HCT116 (cell line): ENCODE measurements at regions not wholly inside any gene's neighbourhood (a gene's known extent, or its start where the extent isn't known, plus 50 kb on each side); places are given as distances from the start of the nearest gene placed in this dataset.

ENCODE experiments used
- ATAC-seq: fragments of 200-7000 bp; cut with Tn5 transposase; 2 replicates; pipeline ENCODE4 v1.9.1; 2020; ENCODE audit warnings: mild to moderate bottlenecking, moderate library complexity
- BruUV-seq: library from RNA; stranded (reverse); fragments of 400-500 nt; replicated peaks from 2 replicates; lab custom pipeline; 2021; lab: Mats Ljungman, UMichigan
- CTCF ChIA-PET: fragments of 300-600 bp; sonication (Branson Sonifier 250); formaldehyde crosslinking; loops from one replicate; lab custom pipeline; 2021; ENCODE audit warnings: antibody characterized with exemption; lab: Charles Lee
- POLR2A ChIA-PET: fragments of 300-600, 350-600 bp; sonication (Branson Sonifier 250); formaldehyde crosslinking; loops from one replicate; lab custom pipeline; 2021; ENCODE audit warnings: antibody characterized with exemption; lab: Charles Lee
- RAD21 ChIA-PET, 2 experiments: fragments of 300-600 bp; sonication (Branson Sonifier 250); formaldehyde crosslinking; loops; one replicate each; lab custom pipeline; 2023; ENCODE audit warnings: low total read pairs in 2 of 2; ENCODE audit not compliant: uncharacterized antibody in 2 of 2, unreplicated experiment in 2 of 2, low non-redundant PET in 1 of 2; lab: Charles Lee
- DNase-seq: peaks from one replicate; pipeline ENCODE4 v3.0.0-alpha.2; 2010; ENCODE audit warnings: low read depth, low spot score
- H2AFZ ChIP-seq: fragments of 200-600 bp; shearing (Covaris generic), sonication (generic); 2 replicates; pipeline ENCODE4 v1.6.1; 2017; ENCODE audit warnings: low read depth, mixed run types, mixed read lengths, antibody characterized with exemption, low read length; ENCODE audit not compliant: poor library complexity, severe bottlenecking
- H3K27ac ChIP-seq: 2 replicates; pipeline ENCODE4 v1.5.1; 2012; ENCODE audit warnings: low read depth, low read length
- H3K27me3 ChIP-seq: fragments of 200-600 bp; sonication (generic); 2 replicates; pipeline ENCODE4 v1.6.1; 2016; ENCODE audit warnings: mixed run types, low read length, mixed read lengths; ENCODE audit not compliant: insufficient read depth
- H3K36me3 ChIP-seq, 2 experiments: fragments of 200-500 bp in 1 of 2; fragments of 200-600 bp in 1 of 2; sonication (Bioruptor generic) in 1 of 2; sonication (generic) in 1 of 2; 2 replicates each; pipeline versions ENCODE4 v1.5.1 to v1.6.1; 2014 to 2016; ENCODE audit warnings: low read length in 2 of 2, inconsistent platforms in 1 of 2, mixed read lengths in 1 of 2, mixed run types in 1 of 2; ENCODE audit not compliant: insufficient read depth in 2 of 2, control insufficient read depth in 1 of 2
- H3K4me1 ChIP-seq, 2 experiments: fragments of 200-600 bp in 1 of 2; sonication (generic) in 1 of 2; 2 replicates each; pipeline versions ENCODE4 v1.5.1 to v1.6.1; 2012 to 2017; ENCODE audit warnings: low read length in 2 of 2, inconsistent platforms in 1 of 2, mild to moderate bottlenecking in 1 of 2, mixed read lengths in 1 of 2, mixed run types in 1 of 2, moderate library complexity in 1 of 2; ENCODE audit not compliant: insufficient read depth in 2 of 2, control insufficient read depth in 1 of 2
- H3K4me2 ChIP-seq: fragments of 200-600 bp; sonication (generic); 2 replicates; pipeline ENCODE4 v1.6.1; 2017; ENCODE audit warnings: mixed run types, low read length, mixed read lengths
- H3K4me3 ChIP-seq, 2 experiments: fragments of 200-600 bp in 1 of 2; sonication (generic) in 1 of 2; replicated peaks in 1 of 2; 2 replicates each; pipeline ENCODE4 v1.5.1; 2011 to 2016; ENCODE audit warnings: low read length in 2 of 2, control low read depth in 1 of 2, low read depth in 1 of 2, mild to moderate bottlenecking in 1 of 2, mixed read lengths in 1 of 2, mixed run types in 1 of 2
- H3K79me2 ChIP-seq: fragments of 200-600 bp; sonication (generic); 2 replicates; pipeline ENCODE4 v1.6.1; 2017; ENCODE audit warnings: mild to moderate bottlenecking, mixed run types, low read length, moderate library complexity, mixed read lengths; ENCODE audit not compliant: insufficient read depth
- H3K9ac ChIP-seq: fragments of 200-600 bp; sonication (generic); 2 replicates; pipeline ENCODE4 v1.6.1; 2016; ENCODE audit warnings: low read length, mixed read lengths
- H3K9me2 ChIP-seq: fragments of 200-600 bp; sonication (generic), shearing (Covaris generic); 2 replicates; pipeline ENCODE4 v1.6.1; 2017; ENCODE audit warnings: mixed run types, mild to moderate bottlenecking, moderate library complexity; ENCODE audit not compliant: insufficient read depth
- H3K9me3 ChIP-seq, 2 experiments: fragments of 200-500 bp in 1 of 2; fragments of 200-600 bp in 1 of 2; sonication (Bioruptor generic) in 1 of 2; sonication (generic) in 1 of 2; 2 replicates each; pipeline ENCODE4 v1.6.1; 2014 to 2017; ENCODE audit warnings: low read length in 2 of 2, mixed read lengths in 2 of 2, inconsistent platforms in 1 of 2, low read depth in 1 of 2, mild to moderate bottlenecking in 1 of 2, mixed run types in 1 of 2, moderate library complexity in 1 of 2; ENCODE audit not compliant: control insufficient read depth in 1 of 2, insufficient read depth in 1 of 2
- H4K20me1 ChIP-seq: fragments of 200-600 bp; sonication (generic), shearing (Covaris generic); 2 replicates; pipeline ENCODE4 v1.6.1; 2017; ENCODE audit warnings: mixed run types, mild to moderate bottlenecking, moderate library complexity; ENCODE audit not compliant: insufficient read depth
- CBX3 ChIP-seq: IDR thresholded peaks from 2 replicates; pipeline ENCODE4 v1.6.1; 2012; ENCODE audit warnings: low read depth
- CEBPB ChIP-seq: IDR thresholded peaks from 2 replicates; pipeline ENCODE4 v1.6.1; 2012; ENCODE audit warnings: low read depth
- EGR1 ChIP-seq: IDR thresholded peaks from 2 replicates; pipeline ENCODE4 v1.6.1; 2012; ENCODE audit warnings: low read depth
- ELF1 ChIP-seq: IDR thresholded peaks from 2 replicates; pipeline ENCODE4 v1.6.1; 2012; ENCODE audit warnings: low read depth, borderline replicate concordance
- EZH2phosphoT487 ChIP-seq: fragments of 200-600 bp; IDR thresholded peaks from 2 replicates; pipeline ENCODE4 v1.6.1; 2018; ENCODE audit warnings: antibody characterized with exemption, borderline replicate concordance
- POLR2A ChIP-seq: IDR thresholded peaks from 2 replicates; pipeline ENCODE4 v1.7.0; 2011; ENCODE audit warnings: borderline replicate concordance; ENCODE audit not compliant: insufficient read depth, insufficient read length; ENCODE audit errors: extremely low read depth
- POLR2AphosphoS5 ChIP-seq: IDR thresholded peaks from 2 replicates; pipeline ENCODE4 v1.6.1; 2011; ENCODE audit warnings: mild to moderate bottlenecking, low read depth, low read length, moderate library complexity
- SIN3A ChIP-seq: IDR thresholded peaks from 2 replicates; pipeline ENCODE4 v1.6.1; 2012; ENCODE audit warnings: low read depth
- SP1 ChIP-seq: IDR thresholded peaks from 2 replicates; pipeline ENCODE4 v1.6.1; 2012; ENCODE audit warnings: low read depth
- SRF ChIP-seq: IDR thresholded peaks from 2 replicates; pipeline ENCODE4 v1.6.1; 2012; ENCODE audit warnings: low read depth
- ZFX ChIP-seq: fragments of 450-650 bp; IDR thresholded peaks from 2 replicates; pipeline ENCODE4 v1.6.1; 2017
- ZNF274 ChIP-seq: fragments of 200-500 bp; sonication (Bioruptor generic); IDR thresholded peaks from 2 replicates; pipeline ENCODE4 v1.6.1; 2014; ENCODE audit warnings: mild to moderate bottlenecking, low read depth, low read length, inconsistent platforms
- intact Hi-C: fragments of 100-400 bp; cut with micrococcal nuclease; formaldehyde crosslinking; loops from 2 replicates; pipeline ENCODE4 v1.10.0; 2022
- TF ChIP-seq, protein P1 (sequence below), 3 experiments: fragments of 200-600 bp in 1 of 3; sonication (generic) in 1 of 3; IDR thresholded peaks in 2 of 3; conservative IDR thresholded peaks in 1 of 3; 2 replicates each; pipeline ENCODE4 v1.5.1; 2012 to 2017; ENCODE audit warnings: low read depth in 2 of 3, low read length in 2 of 3, antibody characterized with exemption in 1 of 3, borderline replicate concordance in 1 of 3, control low read depth in 1 of 3, mild to moderate bottlenecking in 1 of 3, mixed read lengths in 1 of 3, mixed run types in 1 of 3, moderate library complexity in 1 of 3; ENCODE audit not compliant: insufficient read depth in 1 of 3
- TF ChIP-seq, protein P2 (sequence below): IDR thresholded peaks from 2 replicates; pipeline ENCODE4 v1.6.1; 2011; ENCODE audit warnings: mild to moderate bottlenecking, low read length, moderate library complexity; ENCODE audit not compliant: insufficient replicate concordance; ENCODE audit errors: extremely low read depth
- TF ChIP-seq, protein P3 (sequence below): IDR thresholded peaks from 2 replicates; pipeline ENCODE4 v1.6.1; 2012

DNA sequence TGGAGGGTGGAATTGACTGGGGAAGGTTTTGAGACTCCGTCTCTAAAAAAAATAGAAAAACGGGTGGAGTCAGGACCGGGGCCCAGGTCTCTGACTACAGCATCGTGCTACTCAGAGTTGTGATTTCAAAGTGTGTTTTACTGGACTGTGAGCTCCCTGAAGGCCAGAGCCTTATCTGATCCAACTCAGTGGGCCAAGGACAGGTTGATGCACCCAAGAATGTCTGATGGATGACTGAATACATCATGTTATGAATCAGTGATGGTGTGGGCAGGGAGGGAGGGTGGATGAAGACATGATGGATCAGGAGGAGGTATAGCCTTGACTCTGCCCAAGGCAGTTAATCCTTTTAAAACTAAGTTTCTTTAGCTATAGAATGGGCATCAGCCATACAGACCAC is 81.6 kb downstream of the FOXD2 start:
- no peaks in the 10 kb centered on the region for H3K36me3 ChIP-seq
- no peak for TF ChIP-seq CEBPB
- TF ChIP-seq, protein P1, sequence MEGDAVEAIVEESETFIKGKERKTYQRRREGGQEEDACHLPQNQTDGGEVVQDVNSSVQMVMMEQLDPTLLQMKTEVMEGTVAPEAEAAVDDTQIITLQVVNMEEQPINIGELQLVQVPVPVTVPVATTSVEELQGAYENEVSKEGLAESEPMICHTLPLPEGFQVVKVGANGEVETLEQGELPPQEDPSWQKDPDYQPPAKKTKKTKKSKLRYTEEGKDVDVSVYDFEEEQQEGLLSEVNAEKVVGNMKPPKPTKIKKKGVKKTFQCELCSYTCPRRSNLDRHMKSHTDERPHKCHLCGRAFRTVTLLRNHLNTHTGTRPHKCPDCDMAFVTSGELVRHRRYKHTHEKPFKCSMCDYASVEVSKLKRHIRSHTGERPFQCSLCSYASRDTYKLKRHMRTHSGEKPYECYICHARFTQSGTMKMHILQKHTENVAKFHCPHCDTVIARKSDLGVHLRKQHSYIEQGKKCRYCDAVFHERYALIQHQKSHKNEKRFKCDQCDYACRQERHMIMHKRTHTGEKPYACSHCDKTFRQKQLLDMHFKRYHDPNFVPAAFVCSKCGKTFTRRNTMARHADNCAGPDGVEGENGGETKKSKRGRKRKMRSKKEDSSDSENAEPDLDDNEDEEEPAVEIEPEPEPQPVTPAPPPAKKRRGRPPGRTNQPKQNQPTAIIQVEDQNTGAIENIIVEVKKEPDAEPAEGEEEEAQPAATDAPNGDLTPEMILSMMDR (IDR thresholded peaks at IDR 0.05 in 2 of 3, conservative IDR thresholded peaks at IDR 0.05 in 1 of 3; ENCODE audit: borderline replicate concordance in 1 of 3, insufficient read depth in 1 of 3, low read depth in 2 of 3, low read length in 2 of 3): no peak
- TF ChIP-seq SP1: no peak
- TF ChIP-seq EZH2phosphoT487: no peak
- no peak for TF ChIP-seq SIN3A
- TF ChIP-seq, all 23 proteins: peak for 0
- no peak for ATAC-seq
- Histone ChIP-seq H3K9me3 (no peaks in the 10 kb centered on the region), H3K79me2 (no peaks in the 10 kb centered on the region), H4K20me1 (no peaks in the 10 kb centered on the region), H3K4me1 (no peaks in the 10 kb centered on the region), H3K4me3 (no peak overlapping the region), H3K27me3 (no peaks in the 10 kb centered on the region), H3K27ac (no peak overlapping the region), H2AFZ (no peak overlapping the region), H3K9ac (no peak overlapping the region), H3K9me2 (no peaks in the 10 kb centered on the region), H3K4me2 (no peak overlapping the region)
- POLR2A ChIA-PET: no interaction called here
- RAD21 ChIA-PET: no interaction called here
- CTCF ChIA-PET: no interaction called here
- DNase-seq: no peak
- no TSS peak for BruUV-seq
- intact Hi-C loops: no loop called here

DNA sequence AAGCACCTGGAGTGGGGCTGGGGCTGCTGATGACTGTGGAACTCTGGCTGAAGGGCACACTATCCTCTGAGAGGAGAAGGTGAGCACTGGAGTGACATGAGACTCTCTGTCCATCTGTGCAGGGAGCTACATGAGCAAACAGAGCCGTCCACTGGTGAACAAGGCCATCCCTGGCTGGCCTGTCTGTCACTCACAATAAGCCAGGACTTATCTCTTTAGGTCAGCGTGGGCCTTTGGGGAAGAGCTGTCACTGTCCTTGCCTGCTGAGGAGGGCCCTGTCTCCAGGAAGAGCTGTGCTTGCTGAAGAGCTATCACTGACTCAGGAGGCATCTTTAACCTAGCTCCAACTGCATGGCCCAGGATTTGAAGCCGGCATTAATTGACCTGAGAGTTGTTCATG is 82.1 kb downstream of the FOXD2 start:
- RAD21 ChIA-PET: no interaction called here
- H3K9me3 ChIP-seq: no peaks in the 10 kb centered on the region
- no peaks in the 10 kb centered on the region for H3K36me3 ChIP-seq
- H2AFZ ChIP-seq: no peak overlapping the region
- no peaks in the 10 kb centered on the region for H3K4me1 ChIP-seq
- POLR2A ChIA-PET: no interaction called here
- intact Hi-C loops: no loop called here
- H3K9ac ChIP-seq: no peak overlapping the region
- H4K20me1 ChIP-seq: no peaks in the 10 kb centered on the region
- no peak overlapping the region for H3K4me3 ChIP-seq
- no peak overlapping the region for H3K4me2 ChIP-seq
- no peak for ATAC-seq
- no peak overlapping the region for H3K27ac ChIP-seq
- no peaks in the 10 kb centered on the region for H3K9me2 ChIP-seq
- H3K27me3 ChIP-seq: no peaks in the 10 kb centered on the region
- H3K79me2 ChIP-seq: no peaks in the 10 kb centered on the region
- CTCF ChIA-PET: no interaction called here
- no peak for DNase-seq
- no TSS peak for BruUV-seq
- TF ChIP-seq, protein P2, sequence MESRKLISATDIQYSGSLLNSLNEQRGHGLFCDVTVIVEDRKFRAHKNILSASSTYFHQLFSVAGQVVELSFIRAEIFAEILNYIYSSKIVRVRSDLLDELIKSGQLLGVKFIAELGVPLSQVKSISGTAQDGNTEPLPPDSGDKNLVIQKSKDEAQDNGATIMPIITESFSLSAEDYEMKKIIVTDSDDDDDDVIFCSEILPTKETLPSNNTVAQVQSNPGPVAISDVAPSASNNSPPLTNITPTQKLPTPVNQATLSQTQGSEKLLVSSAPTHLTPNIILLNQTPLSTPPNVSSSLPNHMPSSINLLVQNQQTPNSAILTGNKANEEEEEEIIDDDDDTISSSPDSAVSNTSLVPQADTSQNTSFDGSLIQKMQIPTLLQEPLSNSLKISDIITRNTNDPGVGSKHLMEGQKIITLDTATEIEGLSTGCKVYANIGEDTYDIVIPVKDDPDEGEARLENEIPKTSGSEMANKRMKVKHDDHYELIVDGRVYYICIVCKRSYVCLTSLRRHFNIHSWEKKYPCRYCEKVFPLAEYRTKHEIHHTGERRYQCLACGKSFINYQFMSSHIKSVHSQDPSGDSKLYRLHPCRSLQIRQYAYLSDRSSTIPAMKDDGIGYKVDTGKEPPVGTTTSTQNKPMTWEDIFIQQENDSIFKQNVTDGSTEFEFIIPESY: no peak
- TF ChIP-seq POLR2A: no peak
- TF ChIP-seq ELF1: no peak
- TF ChIP-seq, protein P3, sequence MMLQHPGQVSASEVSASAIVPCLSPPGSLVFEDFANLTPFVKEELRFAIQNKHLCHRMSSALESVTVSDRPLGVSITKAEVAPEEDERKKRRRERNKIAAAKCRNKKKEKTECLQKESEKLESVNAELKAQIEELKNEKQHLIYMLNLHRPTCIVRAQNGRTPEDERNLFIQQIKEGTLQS: no peak
- TF ChIP-seq ZFX: no peak
- no peak for TF ChIP-seq CBX3
- no peak for TF ChIP-seq POLR2AphosphoS5
- TF ChIP-seq SIN3A: no peak
- no peak for TF ChIP-seq EGR1
- TF ChIP-seq SRF: no peak
- no peak for TF ChIP-seq SP1
- TF ChIP-seq EZH2phosphoT487: no peak
- TF ChIP-seq, protein P1 (IDR thresholded peaks at IDR 0.05 in 2 of 3, conservative IDR thresholded peaks at IDR 0.05 in 1 of 3; ENCODE audit: borderline replicate concordance in 1 of 3, insufficient read depth in 1 of 3, low read depth in 2 of 3, low read length in 2 of 3): no peak
- no peak for TF ChIP-seq ZNF274
